SU-DHL-6 (cell line): ENCODE measurements at regions not wholly inside any gene's neighbourhood (a gene's known extent, or its start where the extent isn't known, plus 50 kb on each side); places are given as distances from the start of the nearest gene placed in this dataset.

Experiments used
- H2AFZ ChIP-seq: fragments of 200-600 bp; sonication (generic); 2 replicates; pipeline ENCODE4 v1.6.1; 2014; ENCODE audit warnings: low read depth, mild to moderate bottlenecking, moderate library complexity, mixed read lengths, antibody characterized with exemption, low read length; ENCODE audit not compliant: severe bottlenecking
- H3F3A ChIP-seq: fragments of 200-600 bp; shearing (Covaris generic); 2 replicates; pipeline ENCODE4 v1.6.0; 2016; ENCODE audit warnings: antibody characterized with exemption, mild to moderate bottlenecking; ENCODE audit not compliant: insufficient read depth
- H3K27ac ChIP-seq: fragments of 200-600 bp; sonication (generic); 2 replicates; pipeline ENCODE4 v1.5.1; 2016; ENCODE audit warnings: low read depth, mild to moderate bottlenecking, low read length, moderate library complexity, mixed read lengths
- H3K27me3 ChIP-seq: fragments of 200-600 bp; sonication (generic), shearing (Covaris generic); 2 replicates; pipeline ENCODE4 v1.6.0; 2014; ENCODE audit warnings: mild to moderate bottlenecking, low read length
- H3K36me3 ChIP-seq: fragments of 200-600 bp; sonication (generic); 2 replicates; pipeline ENCODE4 v1.6.1; 2014; ENCODE audit warnings: mild to moderate bottlenecking, low read length, mixed read lengths
- H3K4me2 ChIP-seq: fragments of 300-600, 200-600 bp; shearing (Covaris generic), sonication (generic); 2 replicates; pipeline ENCODE4 v1.6.0; 2014; ENCODE audit warnings: low read length, low read depth, mild to moderate bottlenecking; ENCODE audit not compliant: poor library complexity, severe bottlenecking
- H3K4me3 ChIP-seq: fragments of 200-600 bp; sonication (generic); 2 replicates; pipeline ENCODE4 v1.5.1; 2014; ENCODE audit warnings: antibody characterized with exemption, low read length, mild to moderate bottlenecking, mixed read lengths; ENCODE audit not compliant: insufficient read depth, poor library complexity, severe bottlenecking
- H3K79me2 ChIP-seq: fragments of 200-600 bp; sonication (generic); 2 replicates; pipeline ENCODE4 v1.6.1; 2014; ENCODE audit warnings: mild to moderate bottlenecking, low read length, moderate library complexity; ENCODE audit not compliant: insufficient read depth
- H3K9ac ChIP-seq: fragments of 200-600 bp; sonication (generic); 2 replicates; pipeline ENCODE4 v1.7.0; 2014; ENCODE audit warnings: mild to moderate bottlenecking, low read length
- H3K9me2 ChIP-seq: fragments of 200-600 bp; sonication (generic); replicated peaks from 2 replicates; pipeline ENCODE4 v1.6.1; 2014; ENCODE audit warnings: low read length; ENCODE audit not compliant: insufficient read depth
- H3K9me3 ChIP-seq: fragments of 200-600 bp; sonication (generic); 2 replicates; pipeline ENCODE4 v1.6.1; 2014; ENCODE audit warnings: low read length, mixed read lengths; ENCODE audit not compliant: insufficient read depth
- H4K20me1 ChIP-seq: fragments of 200-600 bp; sonication (generic); 2 replicates; pipeline ENCODE4 v1.6.1; 2014; ENCODE audit warnings: low read depth, mild to moderate bottlenecking, antibody characterized with exemption, low read length, moderate library complexity, mixed read lengths
- EZH2phosphoT487 ChIP-seq: fragments of 200-600 bp; sonication (generic), shearing (Covaris generic); conservative IDR thresholded peaks from 2 replicates; pipeline ENCODE4 v1.6.1; 2018; ENCODE audit warnings: mild to moderate bottlenecking, antibody characterized with exemption, low read length, moderate library complexity, mixed read lengths
- TF ChIP-seq, protein P1 (sequence below): fragments of 200-600 bp; sonication (generic); IDR thresholded peaks from one replicate; pipeline ENCODE4 v1.5.1; 2017; ENCODE audit warnings: antibody characterized with exemption, mild to moderate bottlenecking, low read length, moderate library complexity; ENCODE audit not compliant: insufficient read depth, poor library complexity, severe bottlenecking

DNA sequence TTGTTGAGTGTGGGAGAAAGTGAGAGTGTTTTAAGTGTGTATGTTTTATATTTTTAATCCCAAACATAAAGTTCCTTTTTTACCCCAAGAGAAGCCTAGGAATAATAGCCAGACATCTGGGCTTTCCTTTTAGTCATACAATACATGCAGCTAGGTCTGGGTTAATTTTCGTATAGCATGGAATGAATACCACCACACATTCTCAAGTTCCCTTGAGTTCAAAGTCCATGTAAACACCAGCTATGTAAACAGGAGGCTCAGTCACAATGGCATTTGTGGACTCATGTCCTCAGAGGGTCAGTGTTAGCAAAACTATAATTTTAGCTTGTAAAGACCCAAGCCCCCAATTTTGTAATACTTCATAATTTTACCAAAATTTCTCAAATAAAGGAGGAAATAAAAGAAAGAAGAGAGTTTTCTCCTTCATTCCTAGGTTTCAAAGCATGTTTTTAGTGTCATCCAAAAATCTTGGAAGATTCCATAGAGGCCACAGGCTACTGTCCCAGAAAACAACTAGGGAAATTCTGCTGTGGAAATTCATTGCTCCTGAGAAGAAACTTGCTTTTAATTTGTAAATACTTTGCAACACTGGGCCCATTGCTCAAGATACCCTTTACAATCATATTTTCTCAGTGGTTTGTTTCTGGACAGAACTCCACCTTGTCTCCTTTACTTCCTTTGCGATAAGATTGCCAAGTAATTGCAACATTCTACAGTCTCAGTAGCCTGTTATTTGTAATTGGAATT lies 671.2 kb downstream of the COL12A1 start:
- H4K20me1 ChIP-seq, result no peaks in the 10 kb centered on the region
- H3K36me3 ChIP-seq, result no peaks in the 10 kb centered on the region
- H3F3A ChIP-seq, result no peaks in the 10 kb centered on the region
- no peak overlapping the region for H3K4me2 ChIP-seq
- no peak overlapping the region for H3K4me3 ChIP-seq
- H3K27ac ChIP-seq, result no peak overlapping the region
- no peaks in the 10 kb centered on the region for H3K9me3 ChIP-seq
- TF ChIP-seq EZH2phosphoT487, result no peak
- TF ChIP-seq, protein P1, sequence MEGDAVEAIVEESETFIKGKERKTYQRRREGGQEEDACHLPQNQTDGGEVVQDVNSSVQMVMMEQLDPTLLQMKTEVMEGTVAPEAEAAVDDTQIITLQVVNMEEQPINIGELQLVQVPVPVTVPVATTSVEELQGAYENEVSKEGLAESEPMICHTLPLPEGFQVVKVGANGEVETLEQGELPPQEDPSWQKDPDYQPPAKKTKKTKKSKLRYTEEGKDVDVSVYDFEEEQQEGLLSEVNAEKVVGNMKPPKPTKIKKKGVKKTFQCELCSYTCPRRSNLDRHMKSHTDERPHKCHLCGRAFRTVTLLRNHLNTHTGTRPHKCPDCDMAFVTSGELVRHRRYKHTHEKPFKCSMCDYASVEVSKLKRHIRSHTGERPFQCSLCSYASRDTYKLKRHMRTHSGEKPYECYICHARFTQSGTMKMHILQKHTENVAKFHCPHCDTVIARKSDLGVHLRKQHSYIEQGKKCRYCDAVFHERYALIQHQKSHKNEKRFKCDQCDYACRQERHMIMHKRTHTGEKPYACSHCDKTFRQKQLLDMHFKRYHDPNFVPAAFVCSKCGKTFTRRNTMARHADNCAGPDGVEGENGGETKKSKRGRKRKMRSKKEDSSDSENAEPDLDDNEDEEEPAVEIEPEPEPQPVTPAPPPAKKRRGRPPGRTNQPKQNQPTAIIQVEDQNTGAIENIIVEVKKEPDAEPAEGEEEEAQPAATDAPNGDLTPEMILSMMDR, result no peak
- H3K27me3 ChIP-seq, result no peaks in the 10 kb centered on the region
- H3K9me2 ChIP-seq, result no peaks in the 10 kb centered on the region
- H3K79me2 ChIP-seq, result no peaks in the 10 kb centered on the region
- H2AFZ ChIP-seq, result no peak overlapping the region
- no peak overlapping the region for H3K9ac ChIP-seq

DNA sequence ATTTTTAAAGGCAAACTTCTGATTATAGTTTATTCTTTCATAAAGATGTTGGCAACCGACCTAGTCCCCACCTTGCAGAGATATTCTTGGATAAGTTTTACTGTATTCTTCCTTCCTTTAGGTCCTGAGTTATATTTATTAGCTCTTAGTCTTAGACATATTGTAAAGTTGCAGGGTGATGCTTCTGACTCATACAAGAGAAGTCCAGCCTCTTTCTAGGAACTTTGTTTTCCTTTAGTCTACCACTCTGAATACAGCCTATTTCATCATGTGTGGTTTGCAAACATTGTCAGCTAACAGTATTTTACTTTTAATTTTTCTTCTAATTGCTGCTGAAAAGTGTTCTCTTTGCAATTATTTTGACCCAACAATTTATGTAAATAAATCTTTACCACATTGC lies 686.7 kb downstream of the COL12A1 start:
- no peak overlapping the region for H3K4me2 ChIP-seq

DNA sequence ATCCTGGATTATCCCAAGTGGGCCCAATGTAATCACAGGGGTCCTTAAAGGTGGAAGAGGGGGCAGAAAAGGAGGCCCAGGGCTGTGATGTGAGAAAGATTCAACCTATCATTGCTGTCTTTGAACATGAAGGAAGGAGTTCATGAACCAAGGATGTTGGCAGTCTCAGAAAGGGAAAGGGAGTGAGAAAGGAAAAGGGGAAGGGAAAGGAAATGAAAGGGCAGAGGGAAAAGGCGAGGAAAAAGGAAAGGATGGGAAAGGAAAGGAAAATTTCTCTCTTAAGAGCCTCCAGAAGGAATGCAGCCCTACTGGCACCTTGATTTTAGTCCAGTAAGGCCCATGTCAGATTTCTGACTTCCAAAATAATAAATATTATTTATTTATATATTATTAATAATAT lies 687.8 kb downstream of the COL12A1 start:
- Histone ChIP-seq H3K9ac (no peak overlapping the region), H3K27me3 (no peaks in the 10 kb centered on the region), H3K79me2 (no peaks in the 10 kb centered on the region), H3K36me3 (no peaks in the 10 kb centered on the region), H3K9me2 (no peaks in the 10 kb centered on the region), H3K27ac (no peak overlapping the region), H3K4me3 (no peak overlapping the region), H2AFZ (no peak overlapping the region), H3K9me3 (no peaks in the 10 kb centered on the region), H4K20me1 (no peaks in the 10 kb centered on the region), H3K4me2 (no peak overlapping the region), H3F3A (no peaks in the 10 kb centered on the region)
- TF ChIP-seq, protein P1, result no peak
- TF ChIP-seq EZH2phosphoT487, result no peak

More for the DNA sequence above, 686.7 kb downstream of the COL12A1 start:
- Histone ChIP-seq H3K9me3 (no peaks in the 10 kb centered on the region), H3K9ac (no peak overlapping the region), H3F3A (no peaks in the 10 kb centered on the region), H3K27ac (no peak overlapping the region), H4K20me1 (no peaks in the 10 kb centered on the region), H3K36me3 (no peaks in the 10 kb centered on the region), H3K9me2 (no peaks in the 10 kb centered on the region), H3K79me2 (no peaks in the 10 kb centered on the region), H3K27me3 (no peaks in the 10 kb centered on the region), H2AFZ (no peak overlapping the region), H3K4me3 (no peak overlapping the region)
- TF ChIP-seq, protein P1, result no peak
- no peak for TF ChIP-seq EZH2phosphoT487
